OCI-LY3 (cell line): ENCODE measurements at regions not wholly inside any gene's neighbourhood (a gene's known extent, or its start where the extent isn't known, plus 50 kb on each side); places are given as distances from the start of the nearest gene placed in this dataset.

Experiments used
- CTCF ChIP-seq: fragments of 200-600, 300-600 bp; sonication (generic); IDR thresholded peaks from 2 replicates; pipeline ENCODE4 v1.5.1; 2014; ENCODE audit warnings: antibody characterized with exemption, low read length, low read depth
- EZH2phosphoT487 ChIP-seq: fragments of 200-600 bp; shearing (Covaris generic); IDR thresholded peaks from 2 replicates; pipeline ENCODE4 v1.6.1; 2018; ENCODE audit warnings: antibody characterized with exemption, mixed run types, low read depth

GRCh38 chr12:44961887-44962286, 85.8 kb upstream of the NELL2 start:
- TF ChIP-seq CTCF (no peak), EZH2phosphoT487 (no peak)
